Cardiac fibroblast (primary cell): ENCODE measurements at regions not wholly inside any gene's neighbourhood (a gene's known extent, or its start where the extent isn't known, plus 50 kb on each side); places are given as distances from the start of the nearest gene placed in this dataset.
"Not testable (repeated sequence)": the region's sequence is repeated elsewhere in the genome, so short reads cannot be mapped to it uniquely, and the experiment has no call there.

Experiments used
- DNase-seq, 2 donors: peaks; one replicate each; pipeline versions ENCODE4 v3.0.0 to v3.0.0-alpha.2; 2010; ENCODE audit warnings: low read depth in 2 of 2
- H3K4me3 ChIP-seq, 2 donors: replicated peaks in 1 of 2; 1 replicate in 1 of 2; 2 replicates in 1 of 2; pipeline ENCODE4 v1.5.1; 2011; ENCODE audit warnings: low read depth in 2 of 2, low read length in 2 of 2, mild to moderate bottlenecking in 2 of 2, moderate library complexity in 1 of 2
- CTCF ChIP-seq: IDR thresholded peaks from one replicate; pipeline ENCODE4 v1.5.1; 2011; ENCODE audit warnings: low read depth, mild to moderate bottlenecking, low read length, inconsistent platforms

GRCh38 chr17:77618173-77618572 is 340.3 kb upstream of the TNRC6C start:
- DNase-seq = no peak
- no peak for TF ChIP-seq CTCF
- H3K4me3 ChIP-seq = no peak overlapping the region

GRCh38 chr17:77618731-77619130 is 339.8 kb upstream of the TNRC6C start:
- no peak for DNase-seq
- no peak for TF ChIP-seq CTCF

GRCh38 chr17:77619326-77619725 is 339.2 kb upstream of the TNRC6C start:
- no peak for TF ChIP-seq CTCF
- no peak overlapping the region for H3K4me3 ChIP-seq
- DNase-seq = no peak

More at GRCh38 chr17:77618731-77619130, 339.8 kb upstream of the TNRC6C start:
- no peak overlapping the region for H3K4me3 ChIP-seq

GRCh38 chr17:77619851-77620250 is 338.7 kb upstream of the TNRC6C start:
- no peak overlapping the region for H3K4me3 ChIP-seq
- peak; percentile 58 to 70 for DNase-seq
- no peak for TF ChIP-seq CTCF

- DNase-seq = no peak
- no peak overlapping the region for H3K4me3 ChIP-seq
- TF ChIP-seq CTCF = no peak
Observed at GRCh38 chr17:77620282-77620681, 338.2 kb upstream of the TNRC6C start.

GRCh38 chr17:77622084-77622483 is 336.4 kb upstream of the TNRC6C start:
- DNase-seq, H3K4me3 ChIP-seq: not testable (repeated sequence)

- DNase-seq = peak in 1 of 2 donors; percentile 20
- TF ChIP-seq CTCF = no peak
- H3K4me3 ChIP-seq = no peak overlapping the region
Observed at GRCh38 chr17:77622647-77623046, 335.9 kb upstream of the TNRC6C start.

- not testable (repeated sequence) for H3K4me3 ChIP-seq
Observed at GRCh38 chr17:77623321-77623720, 335.2 kb upstream of the TNRC6C start.

More at GRCh38 chr17:77623321-77623720, 335.2 kb upstream of the TNRC6C start:
- not testable (repeated sequence) for DNase-seq
